ENCODE measurements at regions not wholly inside any gene's neighbourhood (a gene's known extent, or its start where the extent isn't known, plus 50 kb on each side); places are given as distances from the start of the nearest gene placed in this dataset.

- no peaks in the 10 kb centered on the region for H3K4me1 ChIP-seq
- no peaks in the 10 kb centered on the region for H3K27me3 ChIP-seq
- H3K4me3 ChIP-seq: no peak overlapping the region
- H3K36me3 ChIP-seq: no peaks in the 10 kb centered on the region
- no peaks in the 10 kb centered on the region for H3K9me3 ChIP-seq (replicated peaks)
- no peak for DNase-seq
- H3K27ac ChIP-seq: no peak overlapping the region
These were observed 491.3 kb downstream of the OTOL1 start for GRCh38 chr3:161987933-161988332.

- Histone ChIP-seq H3K4me1 (no peaks in the 10 kb centered on the region), H3K9me3 (replicated peaks) (no peaks in the 10 kb centered on the region), H3K27ac (no peak overlapping the region), H3K27me3 (no peaks in the 10 kb centered on the region), H3K4me3 (no peak overlapping the region), H3K36me3 (no peaks in the 10 kb centered on the region)
- DNase-seq: no peak
These were observed 492.4 kb downstream of the OTOL1 start for GRCh38 chr3:161989012-161989411.

GRCh38 chr3:161990036-161990435 is 493.4 kb downstream of the OTOL1 start:
- no peaks in the 10 kb centered on the region for H3K4me1 ChIP-seq
- no peak for DNase-seq
- no peaks in the 10 kb centered on the region for H3K9me3 ChIP-seq (replicated peaks)
- no peak overlapping the region for H3K4me3 ChIP-seq
- no peak overlapping the region for H3K27ac ChIP-seq
- H3K27me3 ChIP-seq: no peaks in the 10 kb centered on the region
- no peaks in the 10 kb centered on the region for H3K36me3 ChIP-seq

- H3K4me3 ChIP-seq: no peak overlapping the region
- no peaks in the 10 kb centered on the region for H3K4me1 ChIP-seq
- no peak for DNase-seq
- H3K9me3 ChIP-seq (replicated peaks): no peaks in the 10 kb centered on the region
- H3K36me3 ChIP-seq: no peaks in the 10 kb centered on the region
- H3K27me3 ChIP-seq: no peaks in the 10 kb centered on the region
- H3K27ac ChIP-seq: no peak overlapping the region
These were observed 495.4 kb downstream of the OTOL1 start for GRCh38 chr3:161991901-161992540.

- Histone ChIP-seq H3K27me3 (no peaks in the 10 kb centered on the region), H3K27ac (no peak overlapping the region), H3K9me3 (replicated peaks) (0 out of 2 replicates have a peak, but pooled peaks cover 4% of the 10 kb centered on the region), H3K36me3 (no peaks in the 10 kb centered on the region), H3K4me3 (no peak overlapping the region), H3K4me1 (no peaks in the 10 kb centered on the region)
- no peak for DNase-seq
These were observed 503.2 kb downstream of the OTOL1 start for GRCh38 chr3:161999846-162000245.

- Histone ChIP-seq H3K9me3 (replicated peaks) (no peaks in the 10 kb centered on the region), H3K4me3 (no peak overlapping the region), H3K36me3 (no peaks in the 10 kb centered on the region), H3K27me3 (no peaks in the 10 kb centered on the region), H3K27ac (no peak overlapping the region), H3K4me1 (no peaks in the 10 kb centered on the region)
- DNase-seq: no peak
These were observed 511.1 kb downstream of the OTOL1 start for GRCh38 chr3:162007722-162008121.

- no peaks in the 10 kb centered on the region for H3K9me3 ChIP-seq (replicated peaks)
- no peaks in the 10 kb centered on the region for H3K36me3 ChIP-seq
- H3K27ac ChIP-seq: no peak overlapping the region
- DNase-seq: no peak
- H3K4me1 ChIP-seq: no peaks in the 10 kb centered on the region
- no peaks in the 10 kb centered on the region for H3K27me3 ChIP-seq
- H3K4me3 ChIP-seq: no peak overlapping the region
These were observed 516.0 kb downstream of the OTOL1 start for GRCh38 chr3:162012633-162013032.

- no peaks in the 10 kb centered on the region for H3K4me1 ChIP-seq
- no peaks in the 10 kb centered on the region for H3K27me3 ChIP-seq
- no peak overlapping the region for H3K27ac ChIP-seq
- no peak overlapping the region for H3K4me3 ChIP-seq
- no peak for DNase-seq
- no peaks in the 10 kb centered on the region for H3K9me3 ChIP-seq (replicated peaks)
- no peaks in the 10 kb centered on the region for H3K36me3 ChIP-seq
These were observed 517.7 kb downstream of the OTOL1 start for GRCh38 chr3:162014284-162014683.

GRCh38 chr3:162015856-162016255 is 519.2 kb downstream of the OTOL1 start:
- Histone ChIP-seq H3K27me3 (no peaks in the 10 kb centered on the region), H3K27ac (no peak overlapping the region), H3K36me3 (no peaks in the 10 kb centered on the region), H3K4me1 (0 out of 2 replicates have a peak, but pooled peaks cover 4% of the 10 kb centered on the region), H3K9me3 (replicated peaks) (no peaks in the 10 kb centered on the region; the same call in 1 of the 2 replicates), H3K4me3 (no peak overlapping the region)
- DNase-seq: no peak

GRCh38 chr3:162019817-162020216 is 523.2 kb downstream of the OTOL1 start:
- DNase-seq: peak; percentile 1 to 28
- Histone ChIP-seq H3K4me1 (0 out of 2 replicates have a peak, but pooled peaks cover 4% of the 10 kb centered on the region), H3K27ac (no peak overlapping the region), H3K36me3 (no peaks in the 10 kb centered on the region), H3K4me3 (no peak overlapping the region), H3K9me3 (replicated peaks) (no peaks in the 10 kb centered on the region; the same call in 1 of the 2 replicates), H3K27me3 (no peaks in the 10 kb centered on the region)

GRCh38 chr3:162021206-162021605 is 524.6 kb downstream of the OTOL1 start:
- DNase-seq: no peak
- no peak overlapping the region for H3K27ac ChIP-seq
- H3K4me3 ChIP-seq: no peak overlapping the region
- H3K4me1 ChIP-seq: 0 out of 2 replicates have a peak, but pooled peaks cover 4% of the 10 kb centered on the region
- no peaks in the 10 kb centered on the region for H3K36me3 ChIP-seq
- H3K27me3 ChIP-seq: no peaks in the 10 kb centered on the region
- no peaks in the 10 kb centered on the region; the same call in 1 of the 2 replicates for H3K9me3 ChIP-seq (replicated peaks)

GRCh38 chr3:162022911-162023310 is 526.3 kb downstream of the OTOL1 start:
- Histone ChIP-seq H3K9me3 (replicated peaks) (no peaks in the 10 kb centered on the region; the same call in 1 of the 2 replicates), H3K36me3 (no peaks in the 10 kb centered on the region), H3K27ac (no peak overlapping the region), H3K4me1 (0 out of 2 replicates have a peak, but pooled peaks cover 4% of the 10 kb centered on the region), H3K4me3 (no peak overlapping the region), H3K27me3 (no peaks in the 10 kb centered on the region)
- DNase-seq: no peak

GRCh38 chr3:162029736-162030135 is 533.1 kb downstream of the OTOL1 start:
- Histone ChIP-seq H3K4me1 (no peaks in the 10 kb centered on the region), H3K27me3 (no peaks in the 10 kb centered on the region), H3K27ac (no peak overlapping the region), H3K9me3 (replicated peaks) (no peaks in the 10 kb centered on the region), H3K4me3 (no peak overlapping the region), H3K36me3 (no peaks in the 10 kb centered on the region)
- no peak for DNase-seq

- no peaks in the 10 kb centered on the region for H3K36me3 ChIP-seq
- H3K4me3 ChIP-seq: no peak overlapping the region
- H3K27me3 ChIP-seq: no peaks in the 10 kb centered on the region
- no peak overlapping the region for H3K27ac ChIP-seq
- H3K4me1 ChIP-seq: no peaks in the 10 kb centered on the region
- no peak for DNase-seq
- no peaks in the 10 kb centered on the region for H3K9me3 ChIP-seq (replicated peaks)
These were observed 537.8 kb downstream of the OTOL1 start for GRCh38 chr3:162034368-162034767.

- H3K9me3 ChIP-seq (replicated peaks): no peaks in the 10 kb centered on the region
- H3K27ac ChIP-seq: no peak overlapping the region
- H3K27me3 ChIP-seq: no peaks in the 10 kb centered on the region
- no peaks in the 10 kb centered on the region for H3K36me3 ChIP-seq
- no peak overlapping the region for H3K4me3 ChIP-seq
- no peaks in the 10 kb centered on the region for H3K4me1 ChIP-seq
- DNase-seq: no peak
These were observed 545.0 kb downstream of the OTOL1 start for GRCh38 chr3:162041622-162042021.

GRCh38 chr3:162052636-162053035 is 556.0 kb downstream of the OTOL1 start:
- H3K9me3 ChIP-seq (replicated peaks): no peaks in the 10 kb centered on the region
- H3K27me3 ChIP-seq: no peaks in the 10 kb centered on the region
- no peaks in the 10 kb centered on the region for H3K4me1 ChIP-seq
- H3K27ac ChIP-seq: no peak overlapping the region
- H3K36me3 ChIP-seq: no peaks in the 10 kb centered on the region
- no peak overlapping the region for H3K4me3 ChIP-seq
- no peak for DNase-seq
